ENCODE measurements at regions not wholly inside any gene's neighbourhood (a gene's known extent, or its start where the extent isn't known, plus 50 kb on each side); places are given as distances from the start of the nearest gene placed in this dataset.
A peak's percentile ranks its signal among the peaks of the same experiment; 100 is the strongest.

- Histone ChIP-seq H3K4me1 (ENCODE audit: insufficient read depth, low read length) (no peaks in the 10 kb centered on the region; the same call in 1 of the 2 replicates), H4K20me1 (ENCODE audit: insufficient read depth, low read length) (no peaks in the 10 kb centered on the region), H3K27ac (ENCODE audit: extremely low read length, insufficient read depth, low read length) (no peak overlapping the region), H3K9ac (ENCODE audit: insufficient read depth, low read depth, low read length) (no peak overlapping the region), H3K4me2 (ENCODE audit: low read depth, low read length) (no peak overlapping the region), H3K27me3 (ENCODE audit: control insufficient read depth in 1 of 2, insufficient read depth in 2 of 2, low read length in 2 of 2) (no peaks in the 10 kb centered on the region), H3K79me2 (ENCODE audit: insufficient read depth, low read length) (no peaks in the 10 kb centered on the region), H2AFZ (ENCODE audit: low read length) (no peak overlapping the region), H3K9me3 (ENCODE audit: low read length) (no peaks in the 10 kb centered on the region), H3K4me3 (replicated peaks in 1 of 3; ENCODE audit: insufficient read depth in 1 of 3, low read depth in 2 of 3, low read length in 3 of 3) (no peak overlapping the region), H3K36me3 (replicated peaks in 1 of 2; ENCODE audit: control insufficient read depth in 1 of 2, insufficient read depth in 2 of 2, low read length in 2 of 2) (no peaks in the 10 kb centered on the region)
- ChIA-PET POLR2A (no interaction called here), CTCF (ENCODE audit: low intra/inter-chr PET ratio, low total read pairs) (no interaction called here)
- FAIRE-seq (no peak), DNase-seq (ENCODE audit: low spot score) (no peak), ATAC-seq (no peak)
- in situ Hi-C loops (cut with HindIII; ENCODE audit: extremely low pct_ligation_motif_present, low pct_unique_long_range_greater_than_20kb), result no loop called here
- intact Hi-C loops (cut with micrococcal nuclease; ENCODE audit: unreplicated experiment), result no loop called here
- BruUV-seq (replicated peaks), result no TSS peak
- TF ChIP-seq KLF16 (CRISPR knock-in tag; IDR thresholded peaks at IDR 0.05) (no peak), SP140L (CRISPR knock-in tag; IDR thresholded peaks at IDR 0.05; ENCODE audit: borderline replicate concordance) (no peak), TARDBP (CRISPR knock-in tag; IDR thresholded peaks at IDR 0.05) (no peak), ZNF282 (IDR thresholded peaks at IDR 0.05; ENCODE audit: partially characterized antibody) (no peak)
- 45% methylated on average over 1 of the region's 1 CpG for WGBS (ENCODE audit: low lambda C conversion rate)
Measured at GRCh38 chr9:115985657-115986056, 167.9 kb upstream of the PAPPA start.

DNA sequence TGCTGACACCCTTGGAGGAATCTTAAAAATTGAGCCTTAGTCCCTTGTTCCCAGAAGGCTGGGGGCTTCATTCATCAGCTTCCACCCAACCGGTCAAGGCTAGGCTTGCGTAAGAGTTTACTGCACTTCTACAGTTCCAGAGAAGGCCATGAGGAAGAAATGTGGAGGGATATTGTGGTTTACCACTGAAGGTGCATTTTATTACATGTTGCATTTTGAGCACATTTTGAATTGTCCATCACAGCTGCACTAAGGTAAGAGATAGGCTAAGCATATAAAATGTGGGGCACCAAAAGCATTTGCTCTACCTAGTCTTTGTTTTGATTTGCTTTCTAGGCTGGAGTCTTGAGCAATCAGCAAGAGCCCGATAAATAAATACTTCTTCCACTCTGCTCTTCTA, 167.1 kb upstream of the PAPPA start:
- CTCF ChIA-PET (ENCODE audit: low intra/inter-chr PET ratio, low total read pairs), result no interaction called here
- 36% methylated on average over 3 of the region's 3 CpGs for WGBS (ENCODE audit: low lambda C conversion rate)

More for the DNA sequence above, 167.1 kb upstream of the PAPPA start:
- FAIRE-seq (no peak), DNase-seq (ENCODE audit: low spot score) (no peak), ATAC-seq (no peak)
- no peak overlapping the region for H3K9ac ChIP-seq (ENCODE audit: insufficient read depth, low read depth, low read length)
- no peaks in the 10 kb centered on the region for H4K20me1 ChIP-seq (ENCODE audit: insufficient read depth, low read length)
- no peaks in the 10 kb centered on the region for H3K79me2 ChIP-seq (ENCODE audit: insufficient read depth, low read length)
- no peak overlapping the region for H3K27ac ChIP-seq (ENCODE audit: extremely low read length, insufficient read depth, low read length)
- H3K4me3 ChIP-seq (replicated peaks in 1 of 3; ENCODE audit: insufficient read depth in 1 of 3, low read depth in 2 of 3, low read length in 3 of 3), result no peak overlapping the region
- no peaks in the 10 kb centered on the region for H3K27me3 ChIP-seq (ENCODE audit: control insufficient read depth in 1 of 2, insufficient read depth in 2 of 2, low read length in 2 of 2)
- H3K4me1 ChIP-seq (ENCODE audit: insufficient read depth, low read length), result no peaks in the 10 kb centered on the region; the same call in 1 of the 2 replicates
- in situ Hi-C loops (cut with HindIII; ENCODE audit: extremely low pct_ligation_motif_present, low pct_unique_long_range_greater_than_20kb) (no loop called here), intact Hi-C loops (cut with micrococcal nuclease; ENCODE audit: unreplicated experiment) (no loop called here)
- no peaks in the 10 kb centered on the region for H3K36me3 ChIP-seq (replicated peaks in 1 of 2; ENCODE audit: control insufficient read depth in 1 of 2, insufficient read depth in 2 of 2, low read length in 2 of 2)
- TF ChIP-seq CEBPB (IDR thresholded peaks at IDR 0.05; ENCODE audit: borderline replicate concordance, low read depth, low read length) (peak; percentile 26; the same call in 1 of the 2 replicates), ZNF619 (CRISPR knock-in tag; IDR thresholded peaks at IDR 0.05) (no peak)
- POLR2A ChIA-PET, result no interaction called here
- BruUV-seq (replicated peaks), result no TSS peak
- no peaks in the 10 kb centered on the region for H3K9me3 ChIP-seq (ENCODE audit: low read length)
- no peak overlapping the region for H2AFZ ChIP-seq (ENCODE audit: low read length)
- no peak overlapping the region for H3K4me2 ChIP-seq (ENCODE audit: low read depth, low read length)
